NCI-H1092 treated with DMSO at 0.1 percent for 48 hours (cell line): ENCODE measurements at regions not wholly inside any gene's neighbourhood (a gene's known extent, or its start where the extent isn't known, plus 50 kb on each side); places are given as distances from the start of the nearest gene placed in this dataset.

ENCODE experiments used
- DNase-seq: peaks from one replicate; lab custom pipeline; 2025; lab: John Stamatoyannopoulos, UW

GRCh38 chr12:83823386-83824045, 1089.1 kb downstream of the SLC6A15 start:
- DNase-seq = peak; percentile 30

GRCh38 chr12:83821967-83822366, 1090.6 kb downstream of the SLC6A15 start:
- no peak for DNase-seq

GRCh38 chr12:83818881-83819280, 1093.7 kb downstream of the SLC6A15 start:
- no peak for DNase-seq

- DNase-seq = no peak
These were observed 1094.9 kb downstream of the SLC6A15 start for GRCh38 chr12:83817730-83818129.

- no peak for DNase-seq
These were observed 1104.0 kb downstream of the SLC6A15 start for GRCh38 chr12:83808591-83808990.

GRCh38 chr12:83807871-83808270, 1104.7 kb downstream of the SLC6A15 start:
- no peak for DNase-seq

- no peak for DNase-seq
These were observed 1106.7 kb downstream of the SLC6A15 start for GRCh38 chr12:83805873-83806272.

GRCh38 chr12:83805156-83805772, 1107.3 kb downstream of the SLC6A15 start:
- no peak for DNase-seq

GRCh38 chr12:83801972-83802371, 1110.6 kb downstream of the SLC6A15 start:
- DNase-seq = no peak

GRCh38 chr12:83800022-83800421, 1112.6 kb downstream of the SLC6A15 start:
- DNase-seq = no peak

- no peak for DNase-seq
These were observed 1109.8 kb downstream of the TMTC2 start for GRCh38 chr12:83796531-83796930.

- no peak for DNase-seq
These were observed 1106.9 kb downstream of the TMTC2 start for GRCh38 chr12:83793616-83794015.

- no peak for DNase-seq
These were observed 1097.7 kb downstream of the TMTC2 start for GRCh38 chr12:83784298-83784890.

- DNase-seq = no peak
These were observed 1092.8 kb downstream of the TMTC2 start for GRCh38 chr12:83779526-83779925.

- DNase-seq = no peak
These were observed 1082.4 kb downstream of the TMTC2 start for GRCh38 chr12:83769151-83769550.

- no peak for DNase-seq
These were observed 1081.0 kb downstream of the TMTC2 start for GRCh38 chr12:83767723-83768122.

- DNase-seq = no peak
These were observed 1076.7 kb downstream of the TMTC2 start for GRCh38 chr12:83763425-83763824.

- no peak for DNase-seq
These were observed 1073.2 kb downstream of the TMTC2 start for GRCh38 chr12:83759906-83760305.

GRCh38 chr12:83758888-83759631, 1072.4 kb downstream of the TMTC2 start:
- DNase-seq = no peak

- no peak for DNase-seq
These were observed 1067.2 kb downstream of the TMTC2 start for GRCh38 chr12:83753904-83754303.

- no peak for DNase-seq
These were observed 1066.5 kb downstream of the TMTC2 start for GRCh38 chr12:83753205-83753604.

GRCh38 chr12:83739607-83740006, 1052.9 kb downstream of the TMTC2 start:
- no peak for DNase-seq

GRCh38 chr12:83710851-83711250, 1024.1 kb downstream of the TMTC2 start:
- DNase-seq = no peak
